Activated T-cell treated with anti-CD3 and anti-CD28 coated beads, Interleukin-2, amount 50 U/mL, for 4 hours (primary cell): ENCODE measurements at regions not wholly inside any gene's neighbourhood (a gene's known extent, or its start where the extent isn't known, plus 50 kb on each side); places are given as distances from the start of the nearest gene placed in this dataset.

Source experiments
- ATAC-seq, 2 donors: fragments of 200-7000 bp; cut with Tn5 transposase; one replicate each; pipeline ENCODE4 v1.10.0; 2021
- DNase-seq: peaks from one replicate; pipeline ENCODE4 v3.0.0-alpha.2; 2020
- H3K27me3 Mint-ChIP-seq: one replicate; pipeline ENCODE4 v1.8.0; 2021; ENCODE audit warnings: low read depth, mixed read lengths
- H3K36me3 Mint-ChIP-seq: one replicate; pipeline ENCODE4 v1.8.0; 2022; ENCODE audit warnings: mixed read lengths; ENCODE audit not compliant: insufficient read depth
- H3K4me1 Mint-ChIP-seq: one replicate; pipeline ENCODE4 v1.8.0; 2021; ENCODE audit warnings: low read depth, mixed read lengths
- H3K4me3 Mint-ChIP-seq: one replicate; pipeline ENCODE4 v1.8.0; 2021; ENCODE audit warnings: mild to moderate bottlenecking, moderate library complexity, mixed read lengths
- H3K9me3 Mint-ChIP-seq: one replicate; pipeline ENCODE4 v1.8.0; 2021; ENCODE audit warnings: mixed read lengths

DNA sequence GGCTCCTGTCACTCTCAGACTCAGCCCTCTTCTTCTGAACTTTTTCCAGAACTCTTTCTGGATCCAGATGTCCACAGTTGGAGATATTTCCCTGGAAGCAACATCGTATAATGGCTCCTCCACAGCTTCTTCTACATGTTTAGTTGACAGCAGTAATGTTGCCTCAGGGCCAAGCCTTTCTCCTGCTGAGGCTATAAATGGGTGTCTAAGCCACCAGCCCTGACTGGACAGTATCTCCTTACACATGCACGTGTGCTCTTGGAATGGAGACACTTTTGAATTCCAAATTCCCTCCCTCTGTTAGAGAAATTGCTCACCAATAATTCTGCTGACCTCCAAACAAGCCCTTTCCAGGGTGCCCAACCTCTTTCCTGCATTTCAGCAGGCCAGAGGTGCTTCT lies 156.2 kb upstream of the PIK3C3 start:
- Mint-ChIP-seq H3K36me3 (no peaks in the 10 kb centered on the region), H3K4me1 (no peaks in the 10 kb centered on the region), H3K27me3 (no peaks in the 10 kb centered on the region), H3K9me3 (no peaks in the 10 kb centered on the region), H3K4me3 (no peak overlapping the region)
- ATAC-seq = no peak
- DNase-seq = no peak

DNA sequence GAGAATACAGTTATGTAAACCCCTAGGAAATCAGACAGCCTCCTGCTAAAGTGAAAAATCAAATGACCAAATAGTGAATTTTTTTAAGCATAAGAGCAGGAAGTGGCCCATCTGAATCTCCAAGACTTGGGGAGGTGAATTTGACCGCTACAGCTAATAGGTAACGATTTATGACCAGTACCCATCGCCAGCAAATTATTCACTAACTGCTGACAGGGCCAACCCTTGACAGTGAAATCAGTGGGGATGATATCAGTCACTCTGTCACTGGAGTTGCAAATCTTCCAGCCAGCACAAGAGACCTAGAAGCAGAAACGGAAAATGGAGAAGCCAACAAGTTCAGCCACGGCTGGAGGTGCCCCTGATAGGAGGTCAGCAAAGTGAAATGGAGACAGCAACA lies 164.3 kb upstream of the PIK3C3 start:
- Mint-ChIP-seq H3K27me3 (peaks cover 3% of the 10 kb centered on the region), H3K4me1 (no peaks in the 10 kb centered on the region), H3K9me3 (no peaks in the 10 kb centered on the region), H3K36me3 (no peaks in the 10 kb centered on the region), H3K4me3 (no peak overlapping the region)
- ATAC-seq (no peak), DNase-seq (no peak)

DNA sequence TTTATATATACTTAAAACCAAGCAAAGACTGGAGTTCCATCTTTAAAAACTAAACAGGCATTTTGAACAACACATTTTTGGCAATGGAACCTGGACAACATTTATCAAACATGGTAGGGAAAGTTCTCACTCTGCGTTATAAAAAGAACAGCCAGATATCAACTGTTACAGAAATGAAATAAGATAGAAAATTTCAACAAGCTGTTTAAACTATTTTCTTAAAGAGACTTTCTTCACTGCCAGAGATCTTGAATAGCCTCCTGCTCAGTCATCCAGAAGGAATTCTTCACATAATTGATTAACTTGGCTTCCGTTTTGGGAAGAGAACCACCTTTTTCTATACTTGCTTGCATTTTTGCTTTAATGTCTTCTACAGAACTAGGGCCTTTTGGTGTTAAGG lies 166.0 kb upstream of the PIK3C3 start:
- H3K4me1 Mint-ChIP-seq = no peaks in the 10 kb centered on the region
- no peak overlapping the region for H3K4me3 Mint-ChIP-seq
- H3K9me3 Mint-ChIP-seq = no peaks in the 10 kb centered on the region
- DNase-seq (no peak), ATAC-seq (no peak)
- H3K27me3 Mint-ChIP-seq = peaks cover 3% of the 10 kb centered on the region
- H3K36me3 Mint-ChIP-seq = no peaks in the 10 kb centered on the region

DNA sequence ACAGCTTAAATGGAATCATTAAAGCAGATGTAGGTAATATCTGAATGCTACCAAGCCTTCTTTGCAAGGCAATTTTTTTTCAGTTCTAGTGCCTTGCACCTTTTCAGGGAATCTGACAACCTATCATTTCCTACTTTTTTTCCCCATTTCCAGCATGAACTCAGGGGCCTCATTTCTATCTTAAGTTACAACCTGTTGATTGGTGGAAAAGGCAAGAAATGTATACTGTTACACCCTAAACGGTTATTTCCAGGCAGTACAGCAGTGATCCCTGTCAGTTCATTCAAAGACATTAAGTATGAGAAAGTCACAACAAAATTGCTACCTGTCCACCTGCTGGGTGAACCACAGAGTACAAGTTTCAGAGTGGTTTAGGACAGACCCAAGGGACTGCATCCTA lies 171.2 kb upstream of the PIK3C3 start:
- ATAC-seq = no peak
- no peak for DNase-seq
- Mint-ChIP-seq H3K9me3 (no peaks in the 10 kb centered on the region), H3K4me3 (no peak overlapping the region), H3K36me3 (no peaks in the 10 kb centered on the region), H3K27me3 (peaks cover 3% of the 10 kb centered on the region), H3K4me1 (no peaks in the 10 kb centered on the region)

DNA sequence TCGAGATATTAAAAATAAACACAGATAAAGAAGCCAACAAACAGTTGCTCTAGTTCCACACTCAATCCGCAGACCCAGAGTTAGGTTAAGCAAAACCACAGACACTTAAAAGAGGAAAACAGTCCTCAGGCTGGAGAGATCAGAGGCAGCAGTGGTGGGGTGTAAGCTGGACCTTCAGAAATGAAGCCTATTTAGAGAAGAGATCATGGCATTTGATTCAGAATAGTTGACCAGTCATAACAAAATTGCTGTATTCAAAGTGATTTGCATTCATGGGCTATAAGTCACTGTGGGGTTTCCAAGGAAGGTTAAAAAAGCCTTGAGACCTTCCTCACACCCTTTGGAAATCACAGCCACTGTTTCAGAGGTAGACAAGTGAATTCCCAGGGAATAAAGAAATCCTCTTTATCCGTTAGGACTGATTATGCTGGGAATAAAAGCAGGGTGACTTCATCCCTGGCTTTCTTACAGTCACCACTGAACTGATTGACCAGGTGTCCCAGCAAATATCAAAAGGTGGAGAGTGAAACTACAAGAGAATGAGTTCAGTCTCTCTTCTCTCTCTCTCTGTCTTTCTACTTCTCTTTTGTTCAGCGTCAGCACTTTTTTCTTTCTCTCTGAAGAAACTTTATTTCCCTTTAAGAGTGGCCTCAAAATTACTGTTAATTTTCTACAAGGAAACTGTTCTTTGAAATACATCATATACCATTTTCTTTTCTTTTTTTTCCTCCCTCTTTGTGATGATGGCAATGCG lies 171.8 kb upstream of the PIK3C3 start:
- DNase-seq (no peak), ATAC-seq (no peak)
- no peaks in the 10 kb centered on the region for H3K9me3 Mint-ChIP-seq
- H3K4me3 Mint-ChIP-seq = no peak overlapping the region
- H3K36me3 Mint-ChIP-seq = no peaks in the 10 kb centered on the region
- no peaks in the 10 kb centered on the region for H3K4me1 Mint-ChIP-seq
- H3K27me3 Mint-ChIP-seq = peaks cover 3% of the 10 kb centered on the region

DNA sequence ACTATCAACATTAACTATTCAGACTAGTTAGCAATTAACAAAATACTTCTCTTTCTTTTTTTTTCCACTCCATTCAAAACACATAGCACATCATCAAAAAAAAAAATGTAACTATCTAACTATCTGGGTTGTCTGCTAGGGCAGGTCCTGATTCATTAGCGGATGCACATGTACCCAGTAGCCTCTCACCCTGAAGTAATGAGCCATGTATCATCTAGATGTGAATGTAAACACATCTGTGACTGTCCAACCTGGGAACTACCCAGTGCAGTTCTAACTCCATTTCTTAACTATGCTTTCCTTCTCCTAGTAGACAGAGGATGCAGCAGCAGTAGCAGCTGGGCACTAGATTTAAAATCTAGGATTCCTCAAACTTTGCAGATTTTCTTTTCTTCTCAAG lies 183.1 kb upstream of the PIK3C3 start:
- DNase-seq (no peak), ATAC-seq (no peak)
- no peak overlapping the region for H3K4me3 Mint-ChIP-seq
- no peaks in the 10 kb centered on the region for H3K4me1 Mint-ChIP-seq
- H3K9me3 Mint-ChIP-seq = no peaks in the 10 kb centered on the region
- no peaks in the 10 kb centered on the region for H3K36me3 Mint-ChIP-seq
- H3K27me3 Mint-ChIP-seq = no peaks in the 10 kb centered on the region

DNA sequence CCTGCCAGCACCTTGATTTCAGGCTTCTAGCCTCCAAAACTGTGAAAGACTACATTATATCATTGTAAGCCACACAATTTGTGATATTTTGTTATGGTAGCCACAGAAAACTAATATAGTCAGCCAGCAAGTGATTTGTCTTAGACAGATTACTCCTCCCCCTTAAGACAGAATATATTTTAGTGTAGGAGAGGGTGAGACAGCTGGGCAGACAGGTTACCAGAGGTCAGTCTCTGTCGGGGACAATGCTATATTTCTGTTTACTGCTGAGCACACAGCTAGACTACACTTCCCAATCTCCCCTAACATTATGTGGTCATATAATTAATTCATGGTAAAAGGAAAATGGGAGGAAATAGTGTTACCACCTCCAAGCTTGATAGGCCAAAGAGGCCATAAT lies 185.8 kb upstream of the PIK3C3 start:
- no peaks in the 10 kb centered on the region for H3K9me3 Mint-ChIP-seq
- H3K36me3 Mint-ChIP-seq = no peaks in the 10 kb centered on the region
- no peaks in the 10 kb centered on the region for H3K27me3 Mint-ChIP-seq

DNA sequence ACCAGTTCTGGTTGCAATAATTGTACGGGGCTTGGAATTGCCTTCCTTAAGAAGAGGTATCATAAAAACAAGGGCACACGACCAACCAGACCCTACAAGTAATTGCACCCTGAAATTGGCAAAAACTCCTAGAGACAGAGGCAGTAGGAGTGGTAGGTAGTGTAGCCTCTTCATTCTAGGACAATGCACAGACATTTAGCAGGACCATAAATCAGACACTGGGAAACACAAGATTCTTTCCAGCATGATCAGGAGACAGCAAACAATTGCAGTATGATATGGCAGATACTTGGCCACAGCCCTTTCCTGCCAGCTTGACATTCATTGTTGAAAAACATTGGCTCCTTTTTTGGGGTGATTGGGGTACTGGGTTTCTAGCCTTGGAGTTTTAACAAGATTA lies 186.6 kb upstream of the PIK3C3 start:
- Mint-ChIP-seq H3K4me1 (no peaks in the 10 kb centered on the region), H3K27me3 (no peaks in the 10 kb centered on the region), H3K36me3 (no peaks in the 10 kb centered on the region), H3K4me3 (no peak overlapping the region), H3K9me3 (no peaks in the 10 kb centered on the region)
- DNase-seq (no peak), ATAC-seq (no peak)

More for the DNA sequence above, 185.8 kb upstream of the PIK3C3 start:
- no peaks in the 10 kb centered on the region for H3K4me1 Mint-ChIP-seq
- DNase-seq = no peak
- no peak for ATAC-seq
- H3K4me3 Mint-ChIP-seq = no peak overlapping the region

DNA sequence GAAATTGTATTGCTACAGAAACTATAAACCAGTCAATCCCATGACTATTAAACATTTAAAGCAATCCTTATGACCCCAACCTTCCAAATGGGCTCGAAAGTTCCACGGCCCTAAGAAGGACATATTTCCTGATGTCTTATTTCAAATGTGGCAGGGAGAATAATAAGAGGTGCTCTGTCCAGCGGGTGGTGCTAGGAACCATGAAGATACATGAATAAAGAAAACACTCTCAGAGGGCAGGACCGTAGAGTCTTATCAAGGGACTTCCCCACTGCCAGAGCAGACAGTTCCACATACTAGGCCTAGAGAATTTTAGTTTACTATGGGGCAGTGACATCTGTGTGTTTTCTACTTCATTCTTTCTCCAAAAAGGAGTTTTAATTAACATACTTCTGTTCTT lies 187.1 kb upstream of the PIK3C3 start:
- no peak for ATAC-seq
- Mint-ChIP-seq H3K27me3 (no peaks in the 10 kb centered on the region), H3K36me3 (no peaks in the 10 kb centered on the region), H3K4me1 (no peaks in the 10 kb centered on the region), H3K9me3 (no peaks in the 10 kb centered on the region), H3K4me3 (no peak overlapping the region)
- no peak for DNase-seq

DNA sequence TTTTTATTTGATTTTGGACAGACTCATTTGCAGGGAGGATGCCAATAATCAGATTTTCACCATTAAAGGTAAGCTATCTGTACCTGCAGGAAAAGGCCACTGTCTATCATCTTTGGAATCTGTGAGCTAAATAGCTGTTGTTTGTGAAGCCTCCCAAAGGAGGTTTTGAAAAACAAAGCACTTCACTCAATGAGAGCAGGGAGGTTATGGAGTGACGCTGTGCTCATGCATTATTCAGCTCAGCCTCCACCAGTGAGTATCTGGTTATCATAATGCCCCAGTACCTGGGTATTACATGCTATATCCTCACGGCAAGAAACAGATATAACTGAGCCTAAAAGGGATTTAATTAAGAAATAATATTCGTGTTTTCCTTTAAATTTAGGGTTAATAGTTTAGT lies 189.6 kb upstream of the PIK3C3 start:
- no peaks in the 10 kb centered on the region for H3K9me3 Mint-ChIP-seq
- ATAC-seq (no peak), DNase-seq (no peak)
- peaks cover 4% of the 10 kb centered on the region for H3K27me3 Mint-ChIP-seq
- H3K4me3 Mint-ChIP-seq = no peak overlapping the region
- no peaks in the 10 kb centered on the region for H3K36me3 Mint-ChIP-seq
- H3K4me1 Mint-ChIP-seq = no peaks in the 10 kb centered on the region

DNA sequence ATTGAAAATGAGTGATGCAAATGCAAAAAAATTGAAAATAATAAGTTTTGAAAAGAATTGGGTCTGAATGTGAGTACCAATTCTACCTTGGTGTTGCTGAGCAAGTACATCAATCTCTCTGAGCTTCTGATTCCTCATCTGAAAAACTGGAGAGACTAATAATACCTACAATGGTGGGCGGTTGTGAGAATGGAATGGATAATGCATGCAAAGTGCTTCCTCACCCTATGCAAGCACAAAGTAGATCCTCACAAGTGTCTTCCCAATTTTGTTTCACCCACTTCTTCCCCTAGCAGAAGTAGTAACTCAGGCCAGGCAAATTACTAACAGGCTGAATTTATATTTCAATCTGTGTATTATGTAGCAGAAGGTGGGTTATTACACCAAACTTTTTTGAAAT lies 191.7 kb upstream of the PIK3C3 start:
- DNase-seq (no peak), ATAC-seq (no peak)
- Mint-ChIP-seq H3K27me3 (peaks cover 6% of the 10 kb centered on the region), H3K4me1 (no peaks in the 10 kb centered on the region), H3K36me3 (no peaks in the 10 kb centered on the region), H3K9me3 (no peaks in the 10 kb centered on the region), H3K4me3 (no peak overlapping the region)

DNA sequence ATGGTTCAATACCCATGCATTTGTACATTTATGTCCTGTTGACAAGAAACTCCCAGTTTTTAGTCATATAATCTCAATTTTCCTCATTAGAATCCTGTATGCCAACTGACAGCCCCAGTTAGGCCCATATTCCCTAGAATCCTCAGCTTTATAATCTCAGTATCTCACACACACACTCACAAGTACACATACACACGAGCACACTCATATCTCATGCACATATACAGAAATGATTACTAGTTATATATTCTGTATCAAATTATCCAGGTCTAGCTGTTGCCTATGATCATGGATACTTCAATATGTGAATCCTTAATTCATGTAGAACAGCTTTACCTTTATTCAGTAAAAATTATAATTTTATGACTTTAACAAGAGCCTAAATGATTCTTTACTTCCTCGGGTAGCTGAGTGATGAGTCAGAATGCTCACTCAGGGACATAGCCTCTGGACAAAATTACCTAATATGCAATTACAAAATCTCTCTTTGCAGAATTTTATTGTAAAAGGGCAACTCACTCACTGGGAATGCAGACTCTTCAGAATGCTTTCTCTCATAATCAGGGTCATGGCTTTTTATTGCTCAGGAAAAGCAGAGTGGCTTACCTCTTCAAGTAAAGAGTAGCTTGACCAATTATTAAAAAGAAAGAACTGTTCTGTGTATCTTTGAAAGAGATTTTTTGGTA lies 193.6 kb upstream of the PIK3C3 start:
- DNase-seq (no peak), ATAC-seq (no peak)
- Mint-ChIP-seq H3K4me1 (no peaks in the 10 kb centered on the region), H3K27me3 (peaks cover 6% of the 10 kb centered on the region), H3K36me3 (no peaks in the 10 kb centered on the region), H3K9me3 (no peaks in the 10 kb centered on the region), H3K4me3 (no peak overlapping the region)

DNA sequence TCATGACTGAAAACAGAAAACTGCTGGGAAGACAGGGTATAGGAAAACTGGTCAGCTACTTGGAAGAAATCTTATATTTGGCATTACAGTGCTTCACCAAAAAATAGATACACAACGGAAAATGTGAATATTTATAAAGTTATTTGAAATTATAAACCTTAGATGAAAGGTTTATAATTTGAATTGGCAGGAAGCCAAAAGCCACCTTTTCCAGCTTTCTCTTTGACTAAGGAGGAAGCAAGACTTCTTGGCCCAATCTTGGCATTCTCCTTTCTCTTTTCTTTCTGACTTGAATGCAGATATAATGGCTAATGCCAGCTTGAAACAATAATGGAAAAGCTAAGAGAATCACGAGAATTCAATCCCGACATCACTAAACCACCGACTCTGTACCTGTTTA lies 196.5 kb upstream of the PIK3C3 start:
- Mint-ChIP-seq H3K9me3 (no peaks in the 10 kb centered on the region), H3K4me1 (no peaks in the 10 kb centered on the region), H3K36me3 (no peaks in the 10 kb centered on the region), H3K27me3 (peaks cover 6% of the 10 kb centered on the region), H3K4me3 (no peak overlapping the region)
- DNase-seq (no peak), ATAC-seq (no peak)

DNA sequence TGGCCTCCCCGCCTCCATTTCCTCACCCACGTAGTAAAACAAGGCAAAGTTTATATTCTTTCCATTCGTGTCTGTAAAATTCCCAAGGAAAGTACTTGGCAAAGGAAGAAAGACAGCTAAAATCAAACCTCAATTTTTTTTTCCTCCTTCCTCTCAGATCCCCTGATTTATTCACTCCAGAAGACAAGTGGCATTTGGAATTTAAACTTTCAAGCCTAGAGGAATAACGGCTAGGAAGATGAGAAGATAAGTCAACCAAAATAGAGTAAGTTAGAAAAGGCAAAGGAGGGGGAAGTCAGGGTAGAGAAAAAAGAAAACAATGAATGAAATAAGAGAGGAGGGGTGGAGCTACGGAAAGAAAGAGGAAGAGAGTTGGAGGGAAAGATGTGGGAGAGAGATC lies 198.9 kb upstream of the PIK3C3 start:
- no peaks in the 10 kb centered on the region for H3K4me1 Mint-ChIP-seq
- no peak for ATAC-seq
- no peak overlapping the region for H3K4me3 Mint-ChIP-seq
- H3K9me3 Mint-ChIP-seq = no peaks in the 10 kb centered on the region
- H3K27me3 Mint-ChIP-seq = peaks cover 6% of the 10 kb centered on the region
- no peaks in the 10 kb centered on the region for H3K36me3 Mint-ChIP-seq
- no peak for DNase-seq

DNA sequence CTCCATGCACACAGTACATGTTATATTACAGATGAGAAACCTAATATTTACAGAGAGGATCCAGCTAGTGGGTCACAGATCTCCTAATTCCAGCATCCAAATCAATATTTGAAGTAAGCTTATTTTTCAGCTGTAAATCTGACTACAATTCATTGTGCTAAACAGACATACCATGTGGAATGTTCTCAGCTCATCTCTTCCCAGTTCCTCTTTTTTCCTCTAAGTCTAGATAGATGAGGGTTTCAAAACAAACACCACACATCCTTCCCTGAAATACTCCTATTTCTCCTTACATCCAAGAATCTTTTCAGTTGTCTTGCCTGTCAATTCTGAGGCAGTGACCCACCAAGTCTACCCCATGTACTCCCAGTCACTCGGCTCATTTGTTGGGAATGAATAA lies 200.7 kb upstream of the PIK3C3 start:
- Mint-ChIP-seq H3K27me3 (peaks cover 2% of the 10 kb centered on the region), H3K4me3 (no peak overlapping the region), H3K9me3 (no peaks in the 10 kb centered on the region), H3K36me3 (no peaks in the 10 kb centered on the region), H3K4me1 (no peaks in the 10 kb centered on the region)
- ATAC-seq (no peak), DNase-seq (no peak)
